Mammary epithelial cell (primary cell): ENCODE measurements at regions not wholly inside any gene's neighbourhood (a gene's known extent, or its start where the extent isn't known, plus 50 kb on each side); places are given as distances from the start of the nearest gene placed in this dataset.
"Not testable (repeated sequence)": the region's sequence is repeated elsewhere in the genome, so short reads cannot be mapped to it uniquely, and the experiment has no call there.

Experiments
- EZH2 ChIP-seq: IDR thresholded peaks from 2 replicates; pipeline ENCODE4 v1.6.1; 2012; ENCODE audit warnings: low read length, inconsistent platforms, borderline replicate concordance
- TF ChIP-seq, protein P1 (sequence below), 2 donors: IDR thresholded peaks in 1 of 2; conservative IDR thresholded peaks in 1 of 2; 2 replicates each; pipeline ENCODE4 v1.5.1; 2011 to 2012; ENCODE audit warnings: inconsistent platforms in 2 of 2, low read length in 2 of 2, mild to moderate bottlenecking in 2 of 2, control low read depth in 1 of 2, low read depth in 1 of 2; ENCODE audit not compliant: insufficient read depth in 1 of 2; ENCODE audit errors: extremely low read depth in 1 of 2

DNA sequence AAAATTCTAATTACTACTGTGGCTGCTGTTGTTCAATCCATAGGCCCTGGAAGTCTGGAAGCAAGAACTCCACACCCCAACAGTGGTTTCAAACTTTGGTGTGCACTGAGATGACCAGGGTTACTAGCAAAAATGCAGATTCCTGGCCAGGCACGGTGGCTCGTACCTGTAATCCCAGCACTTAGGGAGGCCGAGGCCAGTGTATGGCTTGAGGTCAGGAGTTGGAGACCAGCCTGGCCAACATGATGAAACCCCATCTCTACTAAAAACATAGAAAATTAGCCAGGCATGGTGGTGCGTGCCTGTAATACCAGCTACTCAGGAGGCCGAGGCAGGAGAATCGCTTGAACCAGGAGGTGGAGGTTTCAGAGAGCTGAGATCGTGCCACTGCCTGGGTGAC, 172.2 kb downstream of the OR4M2 start:
- TF ChIP-seq, protein P1, sequence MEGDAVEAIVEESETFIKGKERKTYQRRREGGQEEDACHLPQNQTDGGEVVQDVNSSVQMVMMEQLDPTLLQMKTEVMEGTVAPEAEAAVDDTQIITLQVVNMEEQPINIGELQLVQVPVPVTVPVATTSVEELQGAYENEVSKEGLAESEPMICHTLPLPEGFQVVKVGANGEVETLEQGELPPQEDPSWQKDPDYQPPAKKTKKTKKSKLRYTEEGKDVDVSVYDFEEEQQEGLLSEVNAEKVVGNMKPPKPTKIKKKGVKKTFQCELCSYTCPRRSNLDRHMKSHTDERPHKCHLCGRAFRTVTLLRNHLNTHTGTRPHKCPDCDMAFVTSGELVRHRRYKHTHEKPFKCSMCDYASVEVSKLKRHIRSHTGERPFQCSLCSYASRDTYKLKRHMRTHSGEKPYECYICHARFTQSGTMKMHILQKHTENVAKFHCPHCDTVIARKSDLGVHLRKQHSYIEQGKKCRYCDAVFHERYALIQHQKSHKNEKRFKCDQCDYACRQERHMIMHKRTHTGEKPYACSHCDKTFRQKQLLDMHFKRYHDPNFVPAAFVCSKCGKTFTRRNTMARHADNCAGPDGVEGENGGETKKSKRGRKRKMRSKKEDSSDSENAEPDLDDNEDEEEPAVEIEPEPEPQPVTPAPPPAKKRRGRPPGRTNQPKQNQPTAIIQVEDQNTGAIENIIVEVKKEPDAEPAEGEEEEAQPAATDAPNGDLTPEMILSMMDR (conservative IDR thresholded peaks at IDR 0.05 in 1 of 2, IDR thresholded peaks at IDR 0.05 in 1 of 2; ENCODE audit: extremely low read depth in 1 of 2, insufficient read depth in 1 of 2, low read depth in 1 of 2, low read length in 2 of 2), result not testable (repeated sequence)
- TF ChIP-seq EZH2, result not testable (repeated sequence)
